Bronchial epithelial cell (primary cell): ENCODE measurements at regions not wholly inside any gene's neighbourhood (a gene's known extent, or its start where the extent isn't known, plus 50 kb on each side); places are given as distances from the start of the nearest gene placed in this dataset.

ENCODE experiments used
- DNase-seq: peaks from one replicate; pipeline ENCODE4 v3.0.0-alpha.2; 2010; ENCODE audit warnings: low read depth
- FAIRE-seq: peaks from 2 replicates; lab custom pipeline; 2011; peaks lifted over from hg19 to GRCh38; lab: Jason Lieb, UNC
- H3K27me3 ChIP-seq: 2 replicates; pipeline ENCODE4 v1.5.1; 2011; ENCODE audit warnings: low read length; ENCODE audit not compliant: control insufficient read depth, insufficient read depth
- H3K36me3 ChIP-seq: 2 replicates; pipeline ENCODE4 v1.5.1; 2011; ENCODE audit warnings: low read length; ENCODE audit not compliant: control insufficient read depth, insufficient read depth
- H3K4me3 ChIP-seq: 2 replicates; pipeline ENCODE4 v1.5.1; 2011; ENCODE audit warnings: mild to moderate bottlenecking, low read depth, low read length, control low read depth
- TF ChIP-seq, protein P1 (sequence below): IDR thresholded peaks from 2 replicates; pipeline ENCODE4 v1.5.1; 2011; ENCODE audit warnings: mild to moderate bottlenecking, moderate library complexity, low read length, control low read depth, inconsistent platforms; ENCODE audit not compliant: insufficient read depth, severe bottlenecking

DNA sequence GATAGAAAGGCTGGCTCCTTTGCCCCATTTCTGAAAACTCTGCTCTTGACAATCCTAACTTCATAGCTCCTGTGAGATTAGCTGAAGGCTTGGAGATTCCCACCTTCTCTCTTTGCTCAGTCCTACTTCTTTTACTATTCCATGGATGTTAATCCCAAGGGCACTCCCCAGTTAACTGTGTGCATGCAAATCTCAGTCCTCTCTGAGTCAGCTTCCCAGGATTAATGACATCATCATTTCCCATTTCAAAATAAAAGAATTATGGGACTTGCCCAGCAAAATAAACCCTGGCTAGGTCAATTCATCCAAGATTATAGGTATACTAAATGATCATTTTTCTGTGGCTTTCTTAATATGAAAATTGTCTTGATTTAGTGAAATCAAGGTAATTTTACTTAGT, 328.6 kb upstream of the NR3C2 start:
- no peaks in the 10 kb centered on the region for H3K36me3 ChIP-seq
- H3K4me3 ChIP-seq: no peak overlapping the region
- TF ChIP-seq, protein P1, sequence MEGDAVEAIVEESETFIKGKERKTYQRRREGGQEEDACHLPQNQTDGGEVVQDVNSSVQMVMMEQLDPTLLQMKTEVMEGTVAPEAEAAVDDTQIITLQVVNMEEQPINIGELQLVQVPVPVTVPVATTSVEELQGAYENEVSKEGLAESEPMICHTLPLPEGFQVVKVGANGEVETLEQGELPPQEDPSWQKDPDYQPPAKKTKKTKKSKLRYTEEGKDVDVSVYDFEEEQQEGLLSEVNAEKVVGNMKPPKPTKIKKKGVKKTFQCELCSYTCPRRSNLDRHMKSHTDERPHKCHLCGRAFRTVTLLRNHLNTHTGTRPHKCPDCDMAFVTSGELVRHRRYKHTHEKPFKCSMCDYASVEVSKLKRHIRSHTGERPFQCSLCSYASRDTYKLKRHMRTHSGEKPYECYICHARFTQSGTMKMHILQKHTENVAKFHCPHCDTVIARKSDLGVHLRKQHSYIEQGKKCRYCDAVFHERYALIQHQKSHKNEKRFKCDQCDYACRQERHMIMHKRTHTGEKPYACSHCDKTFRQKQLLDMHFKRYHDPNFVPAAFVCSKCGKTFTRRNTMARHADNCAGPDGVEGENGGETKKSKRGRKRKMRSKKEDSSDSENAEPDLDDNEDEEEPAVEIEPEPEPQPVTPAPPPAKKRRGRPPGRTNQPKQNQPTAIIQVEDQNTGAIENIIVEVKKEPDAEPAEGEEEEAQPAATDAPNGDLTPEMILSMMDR: no peak
- peak; percentile 57 for DNase-seq
- no peaks in the 10 kb centered on the region for H3K27me3 ChIP-seq
- no peak for FAIRE-seq

DNA sequence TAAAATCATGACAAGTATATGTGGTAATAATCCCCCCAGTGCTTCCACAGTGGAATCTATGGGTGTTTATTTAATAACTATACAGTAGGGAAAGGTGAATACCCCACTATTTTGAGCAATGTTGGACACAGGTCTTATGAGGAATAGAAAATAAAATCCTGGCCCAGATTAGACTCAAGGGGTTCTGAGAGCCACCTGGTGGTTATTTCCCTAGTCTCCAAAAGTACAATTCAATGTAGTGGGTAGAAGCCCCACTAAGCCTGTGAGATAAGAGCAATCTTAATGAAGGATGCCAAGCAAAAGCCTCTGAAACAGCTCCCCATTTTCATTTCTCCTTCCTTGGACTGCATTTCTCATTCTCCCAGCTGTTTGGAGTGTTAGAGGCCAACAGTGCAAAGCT, 328.2 kb upstream of the NR3C2 start:
- Histone ChIP-seq H3K4me3 (no peak overlapping the region), H3K36me3 (no peaks in the 10 kb centered on the region), H3K27me3 (no peaks in the 10 kb centered on the region)
- FAIRE-seq: no peak
- no peak for DNase-seq
- TF ChIP-seq, protein P1: no peak

DNA sequence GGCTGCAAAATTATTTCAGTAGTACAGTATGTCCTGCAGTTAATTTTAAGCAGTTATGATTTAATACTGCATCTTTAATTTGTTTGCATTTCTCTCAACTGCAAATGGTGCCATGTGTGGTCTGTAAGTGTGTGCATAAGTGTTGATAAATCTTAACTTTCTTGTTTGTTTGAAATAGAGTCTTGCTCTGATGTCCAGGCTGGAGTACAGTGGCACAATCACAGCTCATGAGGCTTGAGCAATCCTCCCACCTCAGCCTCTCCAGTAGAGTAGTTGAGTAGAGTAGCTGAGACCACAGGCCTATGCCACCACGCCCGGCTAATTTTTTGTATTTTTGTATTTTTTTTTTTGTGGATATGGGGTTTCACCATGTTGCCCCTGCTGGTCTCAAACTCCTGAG, 322.5 kb upstream of the NR3C2 start:
- Histone ChIP-seq H3K4me3 (no peak overlapping the region), H3K27me3 (no peaks in the 10 kb centered on the region), H3K36me3 (no peaks in the 10 kb centered on the region)
- DNase-seq (no peak), FAIRE-seq (no peak)
- TF ChIP-seq, protein P1: no peak

GRCh38 chr4:148757171-148757570, 315.0 kb upstream of the NR3C2 start:
- FAIRE-seq (no peak), DNase-seq (peak; percentile 90)
- TF ChIP-seq, protein P1: no peak
- Histone ChIP-seq H3K4me3 (no peak overlapping the region), H3K36me3 (no peaks in the 10 kb centered on the region), H3K27me3 (no peaks in the 10 kb centered on the region)

- no peaks in the 10 kb centered on the region for H3K27me3 ChIP-seq
- TF ChIP-seq, protein P1: no peak
- FAIRE-seq (no peak), DNase-seq (peak; percentile 88)
- H3K4me3 ChIP-seq: no peak overlapping the region
- H3K36me3 ChIP-seq: no peaks in the 10 kb centered on the region
Measured at GRCh38 chr4:148749403-148749802, 307.2 kb upstream of the NR3C2 start.

GRCh38 chr4:148747721-148748268, 305.6 kb upstream of the NR3C2 start:
- Histone ChIP-seq H3K4me3 (no peak overlapping the region), H3K27me3 (no peaks in the 10 kb centered on the region), H3K36me3 (no peaks in the 10 kb centered on the region)
- DNase-seq: no peak
- FAIRE-seq: no peak
- TF ChIP-seq, protein P1: no peak
